GM20431 (cell line): ENCODE measurements at regions not wholly inside any gene's neighbourhood (a gene's known extent, or its start where the extent isn't known, plus 50 kb on each side); places are given as distances from the start of the nearest gene placed in this dataset.

ENCODE experiments used
- in situ Hi-C: fragments of 300-500 bp; cut with MseI, MboI; formaldehyde crosslinking; loops from one replicate; pipeline ENCODE4 v1.15.0; 2020; ENCODE audit warnings: low sequenced_read_pairs; ENCODE audit not compliant: unreplicated experiment

DNA sequence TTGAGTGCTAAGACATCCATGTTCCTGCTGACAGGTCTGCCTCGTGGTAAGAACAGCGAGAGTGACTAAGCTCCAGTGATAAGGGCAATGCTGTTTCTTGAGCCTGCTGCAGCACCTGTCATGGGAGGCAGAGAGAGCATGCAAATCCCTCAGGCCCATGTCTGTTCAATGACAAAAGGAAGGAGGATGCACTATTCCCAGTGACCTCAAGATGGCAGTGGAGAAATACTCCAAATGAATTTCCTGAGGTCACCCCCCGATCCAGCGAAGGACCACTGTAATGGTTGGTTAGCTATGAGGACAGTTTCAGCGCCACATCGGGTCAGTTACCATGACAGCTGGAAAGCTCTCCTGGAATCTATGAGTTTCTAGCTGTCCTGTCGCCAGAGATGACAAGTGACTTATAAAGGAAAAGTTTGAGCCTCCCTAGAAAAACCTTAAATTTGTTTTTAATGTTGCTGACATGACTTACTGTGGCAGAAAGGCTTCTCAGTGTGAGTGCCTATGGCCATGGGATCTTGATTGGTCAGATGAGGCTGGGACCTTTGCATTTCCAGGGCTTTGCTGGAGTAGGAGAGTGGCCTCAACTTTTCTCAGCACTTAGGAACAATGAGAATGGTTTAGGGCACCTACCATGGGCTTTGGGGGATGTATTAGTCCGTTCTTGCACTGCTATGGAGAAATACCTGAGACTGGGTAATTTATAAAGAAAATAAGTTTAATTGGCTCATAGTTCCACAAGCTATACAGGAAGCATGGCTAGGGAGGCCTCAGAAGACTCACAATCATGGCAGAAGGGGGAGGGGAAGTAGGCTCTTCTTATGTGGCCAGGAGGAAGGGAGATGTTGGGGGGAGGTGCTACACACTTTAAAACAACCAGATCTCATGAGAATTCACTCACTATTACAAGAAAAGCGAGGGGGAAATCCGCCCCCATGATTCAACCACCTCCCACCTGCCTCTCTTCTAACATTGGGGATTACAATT is 88.0 kb upstream of the TMEM260 start:
- in situ Hi-C loops: loop anchor here (25.0 kb wide), 1 partner anchor 821 kb away; no protein-coding TSS in a partner anchor

DNA sequence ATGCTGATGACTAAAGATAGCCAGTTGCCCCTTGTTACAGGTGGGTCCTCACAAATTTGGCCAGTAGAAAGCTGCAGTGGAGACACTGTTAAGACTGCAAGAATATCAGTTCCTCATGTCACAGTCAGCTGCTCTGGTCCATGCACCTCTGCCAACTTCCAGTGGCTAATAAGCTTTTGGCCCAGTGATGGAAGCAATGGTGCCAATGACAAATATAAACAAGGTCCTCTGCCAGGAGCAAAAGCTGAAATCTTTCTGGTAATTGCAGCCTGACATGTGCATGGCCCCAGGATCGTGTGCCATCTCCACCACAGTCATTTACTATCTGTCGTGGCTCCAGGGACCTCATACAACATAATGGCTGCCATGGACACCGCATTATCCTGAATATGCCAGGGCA is 85.4 kb upstream of the TMEM260 start:
- in situ Hi-C loops: loop anchor here (25.0 kb wide), 1 partner anchor 818 kb away; no protein-coding TSS in a partner anchor

DNA sequence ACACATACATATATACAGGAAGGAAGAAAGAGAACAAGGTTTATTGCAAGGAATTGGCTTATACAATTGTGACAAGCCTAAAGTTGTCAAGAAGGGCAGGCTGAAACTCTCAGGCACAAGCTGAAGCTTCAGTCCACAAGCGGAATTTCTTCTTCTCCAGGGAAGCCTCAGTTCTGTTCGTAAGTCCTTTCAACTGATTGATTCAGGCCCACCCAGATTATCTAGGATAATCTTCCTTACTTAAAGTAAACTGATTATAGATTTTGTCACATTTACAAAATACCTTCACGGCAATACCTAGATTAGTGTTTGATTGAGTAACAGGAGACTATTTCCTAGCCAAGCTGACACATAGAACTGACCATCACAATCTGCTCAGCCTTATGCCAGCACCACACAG is 81.5 kb upstream of the TMEM260 start:
- in situ Hi-C loops: loop anchor here (25.0 kb wide), 1 partner anchor 814 kb away; no protein-coding TSS in a partner anchor

DNA sequence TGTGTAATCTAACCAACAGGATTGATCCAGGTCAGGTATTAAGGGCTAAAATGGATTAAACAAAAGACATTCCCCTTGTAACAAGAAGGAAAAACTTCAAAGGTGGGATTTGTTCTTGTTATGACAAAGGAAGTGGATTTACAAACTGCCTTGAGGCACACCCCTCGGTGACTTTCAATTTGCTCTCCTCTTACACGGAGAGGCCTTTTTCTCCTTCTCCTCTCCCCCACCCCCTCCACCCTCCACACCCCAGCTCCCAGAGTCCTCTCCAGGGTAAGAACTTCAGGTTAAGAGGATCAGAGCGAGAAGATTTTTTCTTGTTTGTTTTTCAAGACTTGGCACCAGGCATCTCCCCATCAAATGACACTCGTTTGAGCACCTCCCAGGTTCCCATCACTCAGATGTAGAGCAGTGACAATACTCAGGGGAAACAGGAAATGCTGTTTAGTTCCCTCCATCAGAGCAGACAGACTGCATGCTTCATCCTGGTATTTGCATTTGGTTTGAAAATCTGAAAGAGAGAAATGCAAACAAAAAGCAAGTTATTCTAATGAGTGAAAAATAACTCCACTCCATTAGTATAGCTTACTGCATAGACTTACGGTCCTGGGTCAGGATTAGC is 77.6 kb upstream of the TMEM260 start:
- in situ Hi-C loops: no loop called here

DNA sequence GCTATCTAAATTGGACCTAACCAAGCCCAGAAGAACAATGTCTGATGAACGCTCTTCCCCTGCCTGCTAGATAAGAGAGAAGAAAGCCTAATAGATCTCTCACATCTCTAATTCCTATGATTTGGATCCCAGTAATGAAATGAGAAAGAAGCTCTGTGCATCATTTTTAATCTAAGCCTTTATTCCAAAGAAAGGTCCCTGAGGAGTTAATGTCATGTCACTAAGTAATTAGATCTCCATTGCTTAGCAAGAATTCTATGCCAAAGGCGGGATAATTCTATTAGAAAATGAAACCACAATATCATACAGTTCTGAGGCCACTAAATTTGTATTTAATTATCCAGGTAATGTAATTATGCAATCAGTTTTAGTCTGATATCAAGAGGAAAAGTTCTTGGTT is 74.2 kb upstream of the TMEM260 start:
- in situ Hi-C loops: no loop called here

DNA sequence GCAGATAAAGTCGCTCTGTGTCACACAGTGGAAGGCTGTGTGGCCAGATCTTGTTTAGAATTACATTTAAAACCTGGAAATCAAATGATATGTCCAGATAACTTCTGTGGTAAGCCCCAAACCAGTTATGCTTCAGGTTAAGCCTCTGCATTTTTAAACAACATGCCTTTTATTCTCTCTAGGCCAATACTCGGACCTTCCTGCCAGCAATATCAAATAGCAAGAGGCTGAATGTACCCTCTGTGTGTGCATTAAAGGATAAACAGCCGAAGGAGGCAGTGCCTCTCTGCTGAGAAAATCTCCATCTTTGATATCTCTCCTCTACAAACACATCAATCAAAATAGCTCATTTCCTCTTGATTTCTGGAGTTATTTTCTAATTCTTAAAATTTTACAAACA is 67.1 kb upstream of the TMEM260 start:
- in situ Hi-C loops: no loop called here

DNA sequence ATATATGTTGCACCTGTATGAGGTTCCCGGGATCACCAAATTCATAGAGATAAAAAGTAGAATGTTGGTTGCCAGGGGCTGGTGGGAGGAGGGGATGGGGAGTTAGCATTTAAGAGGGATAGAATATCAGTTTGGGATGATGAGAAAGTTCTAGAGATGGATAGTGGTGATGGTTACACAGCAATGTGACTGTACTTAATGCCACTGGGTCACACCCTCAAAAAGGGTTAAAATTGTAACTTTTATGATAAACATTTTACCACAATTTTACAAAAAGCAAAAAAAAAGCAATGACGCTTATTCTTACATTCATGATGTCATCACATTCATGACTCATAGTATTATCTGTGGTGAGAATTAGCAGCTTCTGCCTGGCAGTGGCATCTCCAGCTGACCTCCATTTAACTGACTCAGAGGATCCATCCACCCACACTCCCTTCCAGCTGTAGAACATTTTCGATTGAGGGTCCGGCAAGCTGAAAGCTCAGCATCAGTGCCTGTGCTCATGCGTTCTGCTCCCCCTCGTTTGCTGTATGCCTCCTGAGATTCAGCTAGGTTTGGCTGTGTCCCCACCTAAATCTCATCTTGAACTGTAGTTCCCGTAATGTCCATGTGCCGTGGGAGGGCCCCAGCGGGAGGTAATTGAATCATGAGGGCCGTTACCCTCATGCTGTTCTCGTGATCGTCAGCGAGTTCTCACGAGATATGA is 64.8 kb upstream of the TMEM260 start:
- in situ Hi-C loops: no loop called here

DNA sequence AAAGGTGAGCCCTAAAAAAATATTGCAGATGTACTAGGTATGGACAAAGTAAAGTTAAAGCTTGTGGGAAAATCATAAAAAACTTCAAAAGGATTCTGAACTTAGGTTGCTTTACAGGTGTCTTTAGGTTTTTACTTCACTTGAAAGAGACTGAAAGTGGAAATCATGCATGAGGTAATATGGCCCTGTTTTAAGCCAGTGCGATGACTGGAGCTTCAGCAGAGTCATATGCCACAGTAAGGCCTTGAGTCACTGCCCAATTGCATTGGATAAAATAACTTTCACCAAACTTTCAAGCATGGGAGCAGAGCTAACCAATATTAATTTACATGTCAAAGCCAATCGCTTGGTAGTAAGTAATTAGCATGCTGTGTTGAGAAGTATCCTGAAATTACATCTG is 63.9 kb upstream of the TMEM260 start:
- in situ Hi-C loops: no loop called here

DNA sequence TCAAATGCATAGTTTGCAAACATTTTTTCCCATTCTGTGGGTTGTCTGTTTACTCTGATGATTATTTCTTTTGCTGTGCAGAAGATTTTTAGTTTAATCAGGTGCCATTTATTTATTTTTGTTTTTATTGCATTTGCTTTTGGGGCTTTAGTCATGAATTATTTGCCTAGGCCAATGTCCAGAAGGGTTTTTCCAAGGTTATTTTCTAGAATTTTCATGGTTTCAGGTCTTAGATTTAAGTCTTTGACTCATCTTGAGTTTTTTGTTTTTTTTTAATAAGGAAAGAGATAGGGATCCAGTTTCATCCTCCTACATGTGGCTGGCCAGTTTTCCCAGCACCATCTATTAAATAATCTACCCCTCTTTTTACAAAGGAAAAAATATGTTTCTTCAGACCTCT is 57.2 kb upstream of the TMEM260 start:
- in situ Hi-C loops: no loop called here

DNA sequence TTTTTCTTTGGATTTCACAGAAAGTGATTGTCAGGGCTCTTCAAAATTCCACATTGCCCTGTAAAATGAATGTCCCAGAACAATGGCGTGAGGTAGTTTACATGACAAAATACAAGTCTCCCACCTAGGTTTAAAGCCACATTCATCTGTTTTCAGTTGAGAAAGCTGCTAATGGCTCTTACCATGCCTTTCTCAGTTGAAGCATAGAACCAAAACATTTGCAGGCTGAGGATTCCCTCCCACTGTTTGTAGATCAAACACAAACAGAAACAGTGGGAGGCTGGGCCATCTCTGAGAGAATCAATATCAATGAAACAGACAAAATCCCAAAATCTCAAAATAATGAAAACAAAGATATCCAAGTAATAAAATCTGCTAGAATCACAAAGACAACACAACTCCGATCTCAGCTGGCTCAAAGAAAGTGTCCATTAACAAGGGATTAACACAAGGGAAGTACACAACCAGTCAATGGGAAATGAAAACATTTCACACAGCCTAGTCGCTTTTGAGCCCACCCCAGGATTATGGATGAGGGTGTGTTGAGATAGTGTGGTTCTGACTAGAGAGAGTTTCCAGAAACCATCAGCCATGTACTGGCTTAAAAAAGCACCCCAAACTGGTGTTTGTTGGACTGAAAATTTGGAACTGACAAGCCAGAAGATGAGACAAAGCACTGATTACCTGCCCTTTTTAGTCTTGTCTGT is 54.5 kb upstream of the TMEM260 start:
- in situ Hi-C loops: no loop called here

DNA sequence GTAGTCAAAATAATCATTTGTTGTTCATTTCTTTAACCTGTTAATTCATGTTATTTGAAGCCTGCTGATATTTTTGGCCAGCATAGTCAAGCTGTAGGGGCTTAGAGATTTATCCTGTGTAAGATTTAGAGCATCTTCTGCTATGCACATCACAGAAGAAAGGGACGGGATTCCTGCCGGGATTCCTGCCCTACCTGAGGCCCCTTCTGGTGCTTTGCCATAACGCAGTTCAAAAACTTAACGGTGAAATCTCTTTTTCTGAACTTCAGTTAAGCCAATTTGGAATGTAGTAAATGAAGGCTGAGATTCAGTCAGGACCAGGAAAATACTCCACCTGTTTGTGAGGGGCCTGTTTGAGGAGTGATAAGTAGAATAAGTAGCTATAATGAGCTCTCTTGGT is 50.7 kb upstream of the TMEM260 start:
- in situ Hi-C loops: no loop called here
